MCF 10A (cell line): ENCODE measurements at regions not wholly inside any gene's neighbourhood (a gene's known extent, or its start where the extent isn't known, plus 50 kb on each side); places are given as distances from the start of the nearest gene placed in this dataset.

Source experiments
- BruUV-seq: library from RNA; stranded (reverse); fragments of 400-500 nt; replicated peaks from 2 replicates; lab custom pipeline; 2021; lab: Mats Ljungman, UMichigan
- CTCF ChIA-PET: fragments of 300-600 bp; sonication (Branson Sonifier 250); formaldehyde crosslinking; extraction: SDS; loops from one replicate; lab custom pipeline; 2021; ENCODE audit warnings: antibody characterized with exemption, inconsistent platforms; lab: Yijun Ruan, JAX
- POLR2A ChIA-PET: fragments of 300-600, 350-650 bp; sonication (Branson Sonifier 250); formaldehyde crosslinking; extraction: SDS; loops from one replicate; lab custom pipeline; 2020; ENCODE audit warnings: antibody characterized with exemption, inconsistent platforms; lab: Yijun Ruan, JAX
- DNase-seq: peaks from one replicate; pipeline ENCODE4 v3.0.0-alpha.2; 2018; ENCODE audit not compliant: unreplicated experiment
- H3K27ac Mint-ChIP-seq: one replicate; pipeline ENCODE4 v1.8.0; 2022; ENCODE audit warnings: mild to moderate bottlenecking, low read depth, mixed read lengths; ENCODE audit not compliant: unreplicated experiment
- H3K27me3 Mint-ChIP-seq: one replicate; pipeline ENCODE4 v1.8.0; 2022; ENCODE audit warnings: mixed read lengths; ENCODE audit not compliant: insufficient read depth, unreplicated experiment
- H3K36me3 Mint-ChIP-seq: one replicate; pipeline ENCODE4 v1.8.0; 2022; ENCODE audit warnings: mild to moderate bottlenecking, moderate library complexity, mixed read lengths; ENCODE audit not compliant: insufficient read depth, unreplicated experiment
- H3K4me1 Mint-ChIP-seq: one replicate; pipeline ENCODE4 v1.8.0; 2022; ENCODE audit warnings: mixed read lengths; ENCODE audit not compliant: insufficient read depth, unreplicated experiment
- H3K4me3 Mint-ChIP-seq: one replicate; pipeline ENCODE4 v1.8.0; 2022; ENCODE audit warnings: mild to moderate bottlenecking, moderate library complexity, mixed read lengths; ENCODE audit not compliant: unreplicated experiment
- H3K9me3 Mint-ChIP-seq: one replicate; pipeline ENCODE4 v1.8.0; 2022; ENCODE audit warnings: mixed read lengths; ENCODE audit not compliant: unreplicated experiment
- intact Hi-C: fragments of 100-400 bp; cut with micrococcal nuclease; formaldehyde crosslinking; loops from 2 replicates; pipeline ENCODE4 v1.14.1; 2022
- TF ChIP-seq, protein P1 (sequence below): fragments of 200-600 bp; IDR thresholded peaks from one replicate; pipeline ENCODE4 v1.8.0; 2022; ENCODE audit warnings: antibody characterized with exemption, mild to moderate bottlenecking; ENCODE audit not compliant: unreplicated experiment

DNA sequence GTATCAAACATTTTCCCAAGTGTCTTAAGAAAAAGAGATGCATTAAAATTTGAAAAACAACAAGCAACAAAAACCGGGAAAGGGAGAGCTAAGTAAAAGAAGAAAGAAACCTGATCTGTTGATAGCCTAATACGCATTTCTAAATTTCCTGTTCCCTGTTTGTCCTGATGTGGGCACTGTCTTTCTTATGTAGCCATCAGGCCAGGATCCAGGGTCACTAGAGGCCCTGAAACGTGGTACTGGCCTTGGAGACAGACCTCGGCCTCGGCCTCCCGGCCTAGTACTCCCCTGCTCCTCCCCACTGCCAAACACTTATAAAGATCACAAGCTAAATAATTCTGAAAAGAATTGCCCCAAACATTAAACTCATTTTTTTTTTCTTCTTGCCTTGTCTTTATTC is 547.2 kb downstream of the IRX1 start:
- Mint-ChIP-seq H3K9me3 (peaks cover 22% of the 10 kb centered on the region), H3K27ac (no peak overlapping the region), H3K4me1 (no peaks in the 10 kb centered on the region), H3K4me3 (no peak overlapping the region), H3K36me3 (no peaks in the 10 kb centered on the region), H3K27me3 (no peaks in the 10 kb centered on the region)
- CTCF ChIA-PET, result interaction anchor here (0.5 to 0.6 kb wide), 2 partner anchors 68 to 138 kb away, joined by 3 to 4 read pairs; no protein-coding TSS in a partner anchor
- DNase-seq, result no peak
- TF ChIP-seq, protein P1, sequence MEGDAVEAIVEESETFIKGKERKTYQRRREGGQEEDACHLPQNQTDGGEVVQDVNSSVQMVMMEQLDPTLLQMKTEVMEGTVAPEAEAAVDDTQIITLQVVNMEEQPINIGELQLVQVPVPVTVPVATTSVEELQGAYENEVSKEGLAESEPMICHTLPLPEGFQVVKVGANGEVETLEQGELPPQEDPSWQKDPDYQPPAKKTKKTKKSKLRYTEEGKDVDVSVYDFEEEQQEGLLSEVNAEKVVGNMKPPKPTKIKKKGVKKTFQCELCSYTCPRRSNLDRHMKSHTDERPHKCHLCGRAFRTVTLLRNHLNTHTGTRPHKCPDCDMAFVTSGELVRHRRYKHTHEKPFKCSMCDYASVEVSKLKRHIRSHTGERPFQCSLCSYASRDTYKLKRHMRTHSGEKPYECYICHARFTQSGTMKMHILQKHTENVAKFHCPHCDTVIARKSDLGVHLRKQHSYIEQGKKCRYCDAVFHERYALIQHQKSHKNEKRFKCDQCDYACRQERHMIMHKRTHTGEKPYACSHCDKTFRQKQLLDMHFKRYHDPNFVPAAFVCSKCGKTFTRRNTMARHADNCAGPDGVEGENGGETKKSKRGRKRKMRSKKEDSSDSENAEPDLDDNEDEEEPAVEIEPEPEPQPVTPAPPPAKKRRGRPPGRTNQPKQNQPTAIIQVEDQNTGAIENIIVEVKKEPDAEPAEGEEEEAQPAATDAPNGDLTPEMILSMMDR, result no peak
- POLR2A ChIA-PET, result interaction anchor here (0.7 to 1.0 kb wide), 2 partner anchors 111 to 1722 kb away, joined by 3 read pairs; no protein-coding TSS in a partner anchor
- BruUV-seq, result no TSS peak
- intact Hi-C loops, result no loop called here

- Mint-ChIP-seq H3K36me3 (no peaks in the 10 kb centered on the region), H3K27ac (no peak overlapping the region), H3K9me3 (peaks cover 11% of the 10 kb centered on the region), H3K4me1 (no peaks in the 10 kb centered on the region), H3K27me3 (no peaks in the 10 kb centered on the region), H3K4me3 (no peak overlapping the region)
- intact Hi-C loops, result no loop called here
- ChIA-PET CTCF (interaction anchor here (0.6 kb wide), 1 partner anchor 1609 kb away, joined by 3 read pairs; no protein-coding TSS in a partner anchor), POLR2A (no interaction called here)
- TF ChIP-seq, protein P1, result no peak
- BruUV-seq, result no TSS peak
- no peak for DNase-seq
These were observed 548.9 kb downstream of the IRX1 start for GRCh38 chr5:4144411-4145007.

GRCh38 chr5:4145511-4145910 is 549.9 kb downstream of the IRX1 start:
- ChIA-PET POLR2A (no interaction called here), CTCF (no interaction called here)
- H3K4me1 Mint-ChIP-seq, result no peaks in the 10 kb centered on the region
- no peak overlapping the region for H3K27ac Mint-ChIP-seq
- BruUV-seq, result no TSS peak
- no peak for DNase-seq
- intact Hi-C loops, result no loop called here
- no peak overlapping the region for H3K4me3 Mint-ChIP-seq
- TF ChIP-seq, protein P1, result no peak
- no peaks in the 10 kb centered on the region for H3K36me3 Mint-ChIP-seq
- no peaks in the 10 kb centered on the region for H3K27me3 Mint-ChIP-seq
- H3K9me3 Mint-ChIP-seq, result peaks cover 6% of the 10 kb centered on the region

DNA sequence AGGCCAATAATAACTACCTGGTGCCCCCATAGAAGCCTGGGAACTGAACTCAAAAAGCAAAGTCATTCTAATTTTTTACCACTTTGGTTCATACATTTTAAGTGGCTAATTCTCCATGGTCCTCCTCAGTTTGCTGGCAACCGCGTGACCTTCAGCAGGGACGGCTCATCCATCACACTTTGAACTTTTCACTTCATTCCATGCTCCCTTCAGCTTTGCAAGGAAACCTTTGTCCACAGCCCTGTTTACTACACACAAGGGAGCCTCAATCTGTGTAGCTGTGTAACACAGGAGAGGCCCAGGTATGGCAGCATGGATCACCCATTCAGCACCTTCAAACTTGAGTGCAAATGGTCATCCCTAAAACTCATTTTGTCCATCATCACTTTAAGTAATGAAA is 552.4 kb downstream of the IRX1 start:
- no peak overlapping the region for H3K27ac Mint-ChIP-seq
- DNase-seq, result no peak
- no TSS peak for BruUV-seq
- H3K9me3 Mint-ChIP-seq, result no peaks in the 10 kb centered on the region
- H3K27me3 Mint-ChIP-seq, result no peaks in the 10 kb centered on the region
- ChIA-PET CTCF (no interaction called here), POLR2A (no interaction called here)
- H3K4me3 Mint-ChIP-seq, result no peak overlapping the region
- H3K36me3 Mint-ChIP-seq, result no peaks in the 10 kb centered on the region
- intact Hi-C loops, result no loop called here
- TF ChIP-seq, protein P1, result no peak
- no peaks in the 10 kb centered on the region for H3K4me1 Mint-ChIP-seq
